ENCODE measurements at regions not wholly inside any gene's neighbourhood (a gene's known extent, or its start where the extent isn't known, plus 50 kb on each side); places are given as distances from the start of the nearest gene placed in this dataset.
A peak's percentile ranks its signal among the peaks of the same experiment; 100 is the strongest.

DNA sequence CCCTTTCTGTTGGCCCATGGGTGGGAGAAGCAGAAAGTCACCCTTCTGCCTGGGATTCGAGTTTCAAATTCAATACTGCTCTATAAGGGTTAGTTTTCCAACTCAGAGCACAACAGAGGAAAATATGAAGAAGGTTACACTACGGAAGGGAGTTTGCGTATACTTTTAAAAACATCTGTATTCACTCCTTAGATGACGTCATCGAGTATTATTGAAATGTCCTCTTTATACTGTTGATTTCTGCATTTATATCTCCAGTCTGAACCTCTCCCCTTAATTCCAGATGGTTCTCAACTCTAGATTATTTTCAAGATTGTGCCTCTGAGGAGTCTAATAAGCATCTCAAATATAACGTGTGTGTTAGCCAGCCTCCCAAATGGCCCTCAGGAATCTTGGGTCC, 249.1 kb downstream of the MAP2K4 start:
- peaks cover 0 to 5% (median 0%) of the 10 kb centered on the region in 4 donors for H3K9me3 ChIP-seq
- DNase-seq: no peak
- H3K4me3 ChIP-seq: no peak overlapping the region
- no peaks in the 10 kb centered on the region for H3K36me3 ChIP-seq
- intact Hi-C loops (cut with DNase I): no loop called here
- H3K4me1 ChIP-seq: peaks cover 0 to 9% (median 3%) of the 10 kb centered on the region in 4 donors
- no peaks in the 10 kb centered on the region for H3K27me3 ChIP-seq
- no peak for TF ChIP-seq EP300 (IDR thresholded peaks at IDR 0.05)
- TF ChIP-seq, protein P1, sequence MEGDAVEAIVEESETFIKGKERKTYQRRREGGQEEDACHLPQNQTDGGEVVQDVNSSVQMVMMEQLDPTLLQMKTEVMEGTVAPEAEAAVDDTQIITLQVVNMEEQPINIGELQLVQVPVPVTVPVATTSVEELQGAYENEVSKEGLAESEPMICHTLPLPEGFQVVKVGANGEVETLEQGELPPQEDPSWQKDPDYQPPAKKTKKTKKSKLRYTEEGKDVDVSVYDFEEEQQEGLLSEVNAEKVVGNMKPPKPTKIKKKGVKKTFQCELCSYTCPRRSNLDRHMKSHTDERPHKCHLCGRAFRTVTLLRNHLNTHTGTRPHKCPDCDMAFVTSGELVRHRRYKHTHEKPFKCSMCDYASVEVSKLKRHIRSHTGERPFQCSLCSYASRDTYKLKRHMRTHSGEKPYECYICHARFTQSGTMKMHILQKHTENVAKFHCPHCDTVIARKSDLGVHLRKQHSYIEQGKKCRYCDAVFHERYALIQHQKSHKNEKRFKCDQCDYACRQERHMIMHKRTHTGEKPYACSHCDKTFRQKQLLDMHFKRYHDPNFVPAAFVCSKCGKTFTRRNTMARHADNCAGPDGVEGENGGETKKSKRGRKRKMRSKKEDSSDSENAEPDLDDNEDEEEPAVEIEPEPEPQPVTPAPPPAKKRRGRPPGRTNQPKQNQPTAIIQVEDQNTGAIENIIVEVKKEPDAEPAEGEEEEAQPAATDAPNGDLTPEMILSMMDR (IDR thresholded peaks at IDR 0.05): no peak
- no peak for TF ChIP-seq POLR2A (IDR thresholded peaks at IDR 0.05)
- no peak for TF ChIP-seq POLR2AphosphoS5 (IDR thresholded peaks at IDR 0.05)
- WGBS, 2 donors: 79 to 80% methylated on average over 6 of the region's 6 CpGs
- H3K27ac ChIP-seq: peak overlapping the region in 3 of 4 donors; percentile 20 to 55 (median 20)

- WGBS, 2 donors: 53 to 77% methylated on average over 3 of the region's 3 CpGs
- H3K9me3 ChIP-seq: peaks cover 0 to 5% (median 0%) of the 10 kb centered on the region in 4 donors
- H3K27ac ChIP-seq: peak overlapping the region in 3 of 4 donors; percentile 65 to 67 (median 66)
- DNase-seq: no peak
- H3K36me3 ChIP-seq: no peaks in the 10 kb centered on the region
- H3K4me1 ChIP-seq: peaks cover 0 to 15% (median 0%) of the 10 kb centered on the region in 4 donors
- TF ChIP-seq, protein P1 (IDR thresholded peaks at IDR 0.05): no peak
- TF ChIP-seq EP300 (IDR thresholded peaks at IDR 0.05): peak in 3 of 4 donors; percentile 18 to 57 (median 50)
- TF ChIP-seq POLR2A (IDR thresholded peaks at IDR 0.05): no peak
- TF ChIP-seq POLR2AphosphoS5 (IDR thresholded peaks at IDR 0.05): peak; percentile 50 to 75 (median 68)
- H3K27me3 ChIP-seq: no peaks in the 10 kb centered on the region
- H3K4me3 ChIP-seq: no peak overlapping the region
- intact Hi-C loops (cut with DNase I): loop anchor here (5.0 kb wide), 1 partner anchor 139 kb away; no protein-coding TSS in a partner anchor
These were observed 257.1 kb downstream of the MAP2K4 start for GRCh38 chr17:12277827-12278226.

GRCh38 chr17:12282056-12282455, 261.4 kb downstream of the MAP2K4 start:
- Histone ChIP-seq H3K36me3 (no peaks in the 10 kb centered on the region), H3K27ac (peak overlapping the region in 2 of 4 donors; percentile 18 to 40), H3K27me3 (no peaks in the 10 kb centered on the region), H3K9me3 (no peaks in the 10 kb centered on the region), H3K4me1 (peaks cover 0 to 30% (median 7%) of the 10 kb centered on the region in 4 donors), H3K4me3 (no peak overlapping the region)
- intact Hi-C loops (cut with DNase I): no loop called here
- DNase-seq: no peak
- 49 to 66% methylated on average over 1 of the region's 1 CpG for WGBS, 2 donors
- TF ChIP-seq POLR2AphosphoS5 (IDR thresholded peaks at IDR 0.05) (no peak), EP300 (IDR thresholded peaks at IDR 0.05) (no peak)
- TF ChIP-seq, protein P1 (IDR thresholded peaks at IDR 0.05): no peak

- Histone ChIP-seq H3K9me3 (no peaks in the 10 kb centered on the region), H3K4me3 (no peak overlapping the region), H3K27me3 (no peaks in the 10 kb centered on the region), H3K4me1 (peaks cover 0 to 14% (median 7%) of the 10 kb centered on the region in 4 donors), H3K36me3 (no peaks in the 10 kb centered on the region), H3K27ac (no peak overlapping the region)
- DNase-seq: no peak
- 26 to 41% methylated on average over 2 of the region's 2 CpGs for WGBS, 2 donors
- no peak for TF ChIP-seq EP300 (IDR thresholded peaks at IDR 0.05)
- TF ChIP-seq, protein P1 (IDR thresholded peaks at IDR 0.05): no peak
- TF ChIP-seq POLR2AphosphoS5 (IDR thresholded peaks at IDR 0.05): no peak
- TF ChIP-seq POLR2A (IDR thresholded peaks at IDR 0.05): no peak
- intact Hi-C loops (cut with DNase I): no loop called here
These were observed 267.3 kb downstream of the MAP2K4 start for GRCh38 chr17:12287953-12288352.

DNA sequence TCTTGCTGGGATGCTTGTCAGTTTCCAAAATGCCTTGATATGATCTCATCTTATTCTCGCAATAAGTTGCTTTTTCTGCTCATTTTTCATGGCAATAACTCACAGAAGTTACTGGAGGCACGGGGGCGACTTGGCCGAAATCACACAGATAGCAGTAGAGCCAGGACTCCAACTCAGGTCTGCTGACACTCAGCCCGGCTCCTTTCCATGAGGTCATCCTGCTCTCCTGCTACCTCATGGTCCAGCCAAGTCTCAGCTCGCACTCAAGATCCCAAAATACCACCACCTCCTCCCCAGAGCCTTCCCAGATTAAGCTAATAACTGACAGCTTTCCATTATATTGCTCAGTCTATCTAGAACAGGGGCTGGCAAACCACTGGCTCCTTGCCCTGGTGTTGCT, 269.5 kb downstream of the MAP2K4 start:
- intact Hi-C loops (cut with DNase I): no loop called here
- H3K27ac ChIP-seq: no peak overlapping the region
- 85 to 89% methylated on average over 6 of the region's 6 CpGs for whole genome bisulfite sequencing, 2 donors
- H3K27me3 ChIP-seq: no peaks in the 10 kb centered on the region
- no peak for DNase-seq
- H3K9me3 ChIP-seq: no peaks in the 10 kb centered on the region
- H3K4me1 ChIP-seq: peaks cover 0 to 14% (median 7%) of the 10 kb centered on the region in 4 donors
- H3K36me3 ChIP-seq: no peaks in the 10 kb centered on the region
- TF ChIP-seq EP300 (IDR thresholded peaks at IDR 0.05): no peak
- TF ChIP-seq, protein P1 (IDR thresholded peaks at IDR 0.05): no peak
- no peak for TF ChIP-seq POLR2AphosphoS5 (IDR thresholded peaks at IDR 0.05)
- TF ChIP-seq POLR2A (IDR thresholded peaks at IDR 0.05): no peak
- H3K4me3 ChIP-seq: no peak overlapping the region
